ENCODE measurements at regions not wholly inside any gene's neighbourhood (a gene's known extent, or its start where the extent isn't known, plus 50 kb on each side); places are given as distances from the start of the nearest gene placed in this dataset.

GRCh38 chr20:56851552-56851951, 222.4 kb downstream of the TFAP2C start:
- TF ChIP-seq POLR2AphosphoS5 (IDR thresholded peaks at IDR 0.05; ENCODE audit: low read depth, low read length) (no peak), TAF1 (IDR thresholded peaks at IDR 0.05; ENCODE audit: borderline replicate concordance, low read depth, low read length) (no peak), POLR2A (IDR thresholded peaks at IDR 0.05; ENCODE audit: low read depth, low read length) (no peak)
